DMS79 treated with DMSO at 0.1 percent for 48 hours (cell line): ENCODE measurements at regions not wholly inside any gene's neighbourhood (a gene's known extent, or its start where the extent isn't known, plus 50 kb on each side); places are given as distances from the start of the nearest gene placed in this dataset.
A peak's percentile ranks its signal among the peaks of the same experiment; 100 is the strongest.

ENCODE experiments used
- DNase-seq: peaks from one replicate; lab custom pipeline; 2025; lab: John Stamatoyannopoulos, UW

DNA sequence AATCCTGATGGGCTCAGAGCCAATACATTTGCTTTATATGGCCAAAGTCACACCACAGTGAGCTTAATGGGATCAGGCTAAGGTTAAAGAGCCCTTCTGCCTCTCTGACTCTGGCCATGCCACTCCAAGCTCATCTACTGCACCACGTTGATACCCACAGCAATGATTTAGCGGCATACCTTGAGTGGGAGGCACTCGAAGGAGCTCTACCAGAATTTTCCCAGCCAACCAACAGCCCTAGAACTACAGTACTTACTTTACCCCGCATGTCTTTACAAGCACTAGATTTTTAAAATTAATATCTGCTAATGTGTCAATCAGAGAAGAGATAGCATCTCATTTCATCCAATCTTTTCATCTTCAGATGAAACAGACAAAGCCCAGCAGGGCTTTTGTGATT is 300.5 kb downstream of the GRIN2B start:
- peak; percentile 88 for DNase-seq

GRCh38 chr12:13676880-13677279 is 304.5 kb downstream of the GRIN2B start:
- DNase-seq: no peak

GRCh38 chr12:13670285-13670866 is 311.0 kb downstream of the GRIN2B start:
- peak; percentile 95 for DNase-seq

DNA sequence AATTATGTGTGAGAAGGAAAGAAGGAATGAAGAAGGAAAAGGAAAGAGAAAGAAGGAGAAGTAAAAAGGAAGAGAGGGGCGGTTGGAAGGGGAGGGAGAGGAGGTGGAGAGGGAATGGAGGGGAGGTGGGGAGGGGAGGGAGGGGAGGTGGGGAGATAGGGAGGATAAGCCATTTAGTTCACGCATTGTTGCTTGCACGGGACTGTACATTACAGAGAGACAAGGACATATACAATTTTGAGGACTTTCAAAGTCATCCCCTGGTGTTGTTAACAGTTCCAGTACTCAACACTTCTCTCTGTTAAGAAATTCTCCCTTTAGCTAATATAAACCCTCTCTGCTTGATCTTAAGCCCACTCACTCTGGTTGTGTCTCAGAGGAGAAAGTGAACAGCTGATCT is 312.5 kb downstream of the GRIN2B start:
- DNase-seq: no peak

- DNase-seq: no peak
Observed at GRCh38 chr12:13666806-13667205, 314.6 kb downstream of the GRIN2B start.

- DNase-seq: no peak
Observed at GRCh38 chr12:13661005-13661887, 320.2 kb downstream of the GRIN2B start.

- no peak for DNase-seq
Observed at GRCh38 chr12:13654456-13654855, 326.9 kb downstream of the GRIN2B start.

DNA sequence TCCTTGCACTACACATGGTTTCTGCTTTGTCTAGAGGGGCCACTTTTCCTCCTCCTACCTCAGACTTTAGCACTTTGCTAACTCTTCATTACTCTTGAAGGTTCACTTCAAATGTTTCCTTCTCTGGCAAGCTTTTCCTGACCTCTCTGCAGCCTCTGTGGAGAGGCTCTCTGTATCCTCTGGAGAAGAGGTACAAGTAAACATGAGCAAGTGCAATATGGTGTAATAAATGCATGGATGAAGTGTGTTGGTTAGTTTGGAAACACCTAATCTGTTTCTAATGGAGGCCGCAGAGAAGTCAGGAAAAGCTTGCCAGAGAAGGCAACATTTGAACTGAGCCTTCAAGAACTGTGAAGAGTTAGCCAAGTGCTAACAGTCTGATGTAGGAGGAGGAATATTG is 329.3 kb downstream of the GRIN2B start:
- no peak for DNase-seq

DNA sequence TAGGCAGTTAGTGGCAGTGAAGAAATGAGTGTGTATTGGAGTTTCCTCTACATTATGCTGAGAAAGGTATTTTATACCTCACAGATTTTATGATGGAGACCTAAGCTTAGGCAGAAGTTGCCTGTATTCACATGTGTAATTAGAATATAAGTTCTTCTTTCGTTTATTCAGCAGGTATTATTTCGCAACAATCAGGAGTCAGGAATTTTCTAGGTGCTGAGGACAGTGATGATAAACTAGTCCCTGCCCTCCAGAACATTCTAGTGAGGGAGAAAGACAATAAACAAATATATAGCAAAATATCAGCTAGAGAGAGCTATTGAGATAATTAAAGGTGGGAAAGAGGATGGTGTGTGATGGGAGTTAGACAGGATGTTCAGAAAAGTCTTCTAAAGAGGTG is 345.7 kb downstream of the GRIN2B start:
- DNase-seq: no peak

DNA sequence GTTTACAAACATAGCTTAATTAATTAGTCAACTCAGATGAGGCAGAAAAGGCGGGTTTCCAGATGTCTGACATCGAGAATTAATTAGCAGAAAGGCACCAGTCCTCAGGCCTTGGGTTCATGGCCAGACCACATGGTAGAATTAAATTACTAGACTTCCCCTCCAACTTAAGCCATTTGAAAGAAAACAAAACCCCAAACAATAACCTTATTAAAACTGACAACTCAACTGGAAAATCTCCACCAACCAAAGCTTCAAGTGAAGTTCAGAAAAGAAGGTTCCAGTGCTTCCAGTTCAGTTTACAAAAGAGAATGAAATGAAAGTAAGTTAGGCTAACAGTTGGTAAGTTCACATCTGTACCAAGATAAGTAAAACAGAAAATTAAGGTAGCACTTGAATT is 349.5 kb downstream of the GRIN2B start:
- DNase-seq: no peak

- no peak for DNase-seq
Observed at GRCh38 chr12:13630354-13630753, 351.0 kb downstream of the GRIN2B start.

- DNase-seq: no peak
Observed at GRCh38 chr12:13628067-13628466, 353.3 kb downstream of the GRIN2B start.

- DNase-seq: no peak
Observed at GRCh38 chr12:13627536-13627935, 353.9 kb downstream of the GRIN2B start.

GRCh38 chr12:13613297-13613696 is 368.1 kb downstream of the GRIN2B start:
- no peak for DNase-seq

DNA sequence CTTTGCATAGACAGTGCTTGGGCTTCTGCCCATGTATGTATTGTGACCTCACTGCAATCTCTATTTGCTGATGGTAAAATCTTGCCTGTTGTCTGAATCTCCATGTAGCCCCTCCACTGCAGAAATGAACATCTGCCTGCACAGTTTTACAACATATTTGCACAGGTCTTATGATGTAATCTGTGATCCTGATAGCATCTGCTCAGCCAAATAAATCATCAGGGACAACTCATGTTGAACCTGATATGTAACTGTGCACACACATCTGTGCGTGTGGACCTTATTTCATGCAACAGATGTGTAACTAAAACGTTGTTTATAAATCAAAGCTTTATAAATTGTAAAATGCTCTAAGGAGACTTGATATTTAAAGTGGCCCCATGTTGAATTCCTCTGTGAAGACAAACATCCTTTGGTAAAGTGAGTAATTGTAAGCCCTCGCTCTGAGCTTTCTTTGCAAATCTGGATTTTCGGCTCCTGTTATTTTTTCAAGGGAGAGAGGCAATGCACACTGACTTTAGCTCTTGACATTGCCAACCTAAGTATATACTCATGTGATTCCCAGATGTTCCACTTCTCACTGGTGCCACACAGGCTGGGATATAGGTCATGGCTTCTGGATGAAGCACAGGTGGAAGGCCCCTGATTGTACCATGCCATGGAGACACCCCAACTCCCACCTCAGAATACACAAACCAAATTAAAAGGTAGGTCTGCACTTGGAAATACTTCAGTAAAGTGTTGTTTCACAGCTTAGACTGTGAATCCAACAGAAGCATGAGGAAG is 371.3 kb downstream of the GRIN2B start:
- DNase-seq: no peak

GRCh38 chr12:13606290-13606689 is 375.1 kb downstream of the GRIN2B start:
- no peak for DNase-seq

DNA sequence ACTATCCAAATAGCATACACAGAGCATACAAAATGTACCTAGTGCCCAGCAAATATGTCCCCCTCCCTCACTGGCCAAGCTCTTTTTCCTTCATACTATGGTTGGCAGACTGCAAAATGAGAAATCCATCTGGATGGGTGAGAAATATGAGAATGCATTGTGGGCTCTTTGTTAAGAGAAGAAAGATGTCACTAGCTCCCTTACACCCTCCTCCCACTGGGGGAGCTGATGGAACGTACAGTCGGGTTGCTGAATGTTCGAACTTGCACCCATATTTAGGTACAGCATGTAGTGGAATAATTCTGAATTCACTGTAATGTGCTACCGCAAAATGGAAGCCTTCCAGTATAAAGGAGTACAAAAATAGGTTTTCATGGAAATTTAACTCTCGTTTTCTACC is 377.4 kb downstream of the GRIN2B start:
- no peak for DNase-seq

GRCh38 chr12:13602172-13602571 is 379.2 kb downstream of the GRIN2B start:
- DNase-seq: no peak

- no peak for DNase-seq
Observed at GRCh38 chr12:13599176-13599575, 382.2 kb downstream of the GRIN2B start.

- no peak for DNase-seq
Observed at GRCh38 chr12:13597837-13598236, 383.6 kb downstream of the GRIN2B start.

DNA sequence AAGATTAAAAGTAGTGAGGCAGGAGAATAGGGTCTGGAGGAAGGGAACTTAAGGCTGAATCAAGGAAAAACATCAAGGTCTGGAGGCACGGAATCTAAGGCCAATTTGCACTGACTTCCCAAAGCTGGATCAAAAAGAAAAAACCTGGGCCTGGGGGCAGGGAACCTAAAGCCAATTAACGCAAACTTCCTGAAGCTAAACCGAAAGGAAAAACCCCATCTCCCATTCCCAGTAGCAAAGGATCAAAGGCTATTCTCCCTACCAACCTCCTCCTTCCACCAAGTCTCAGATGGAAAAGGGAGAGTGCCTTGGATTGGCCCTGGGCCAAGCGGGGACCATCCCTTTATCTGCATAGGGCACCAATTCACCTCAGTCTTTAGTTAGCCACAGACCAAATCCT is 384.2 kb downstream of the GRIN2B start:
- no peak for DNase-seq

DNA sequence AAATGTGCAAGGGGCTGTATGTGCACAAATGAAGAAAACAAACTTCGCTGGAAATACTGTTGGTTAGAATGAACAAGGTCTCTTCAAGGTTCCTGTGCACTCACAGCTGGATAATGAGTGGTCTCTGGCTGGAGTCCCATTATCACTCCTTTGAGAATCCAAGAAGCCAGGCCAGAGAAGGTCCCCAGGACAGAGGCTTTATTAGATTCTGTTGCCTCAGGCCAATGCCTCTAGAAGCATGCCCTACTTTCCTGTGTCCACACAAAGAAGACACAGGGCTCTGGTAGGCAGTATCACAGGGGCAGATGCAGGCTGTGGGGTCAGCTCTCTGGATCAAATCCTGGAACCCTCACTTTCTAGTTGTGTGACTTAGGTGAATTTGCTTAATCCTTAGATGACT is 384.7 kb downstream of the GRIN2B start:
- DNase-seq: no peak
